ENCODE measurements at regions not wholly inside any gene's neighbourhood (a gene's known extent, or its start where the extent isn't known, plus 50 kb on each side); places are given as distances from the start of the nearest gene placed in this dataset.

DNA sequence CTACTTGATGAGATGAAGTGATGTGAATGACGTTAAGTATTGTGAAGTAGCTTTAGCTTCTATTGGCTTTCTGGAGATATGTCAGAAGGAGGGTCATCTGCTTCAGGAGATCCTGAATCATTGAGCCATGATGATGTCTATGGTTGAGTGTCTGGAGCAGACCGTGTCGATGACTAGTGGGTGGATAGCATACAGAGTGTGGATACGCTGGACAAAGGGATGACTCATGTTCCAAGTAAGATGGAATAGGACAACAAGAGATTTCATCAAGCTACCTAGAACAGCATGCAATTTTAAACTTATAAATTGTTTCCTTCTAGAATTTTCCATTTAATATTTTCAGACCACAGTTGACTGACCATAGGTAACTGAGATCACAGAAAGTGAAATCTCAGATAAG is 116.1 kb upstream of the RBBP6 start:
- Histone ChIP-seq H3K4me3 (replicated peaks in 1 of 3; ENCODE audit: insufficient read depth in 1 of 3, low read depth in 2 of 3, low read length in 3 of 3) (no peak overlapping the region), H3K9me3 (ENCODE audit: low read length) (no peaks in the 10 kb centered on the region), H4K20me1 (ENCODE audit: insufficient read depth, low read length) (no peaks in the 10 kb centered on the region), H3K79me2 (ENCODE audit: insufficient read depth, low read length) (no peaks in the 10 kb centered on the region), H3K27me3 (ENCODE audit: control insufficient read depth in 1 of 2, insufficient read depth in 2 of 2, low read length in 2 of 2) (no peaks in the 10 kb centered on the region), H2AFZ (ENCODE audit: low read length) (no peak overlapping the region), H3K4me1 (ENCODE audit: insufficient read depth, low read length) (no peaks in the 10 kb centered on the region), H3K27ac (ENCODE audit: extremely low read length, insufficient read depth, low read length) (no peak overlapping the region), H3K36me3 (replicated peaks in 1 of 2; ENCODE audit: control insufficient read depth in 1 of 2, insufficient read depth in 2 of 2, low read length in 2 of 2) (no peaks in the 10 kb centered on the region), H3K9ac (ENCODE audit: insufficient read depth, low read depth, low read length) (no peak overlapping the region), H3K4me2 (ENCODE audit: low read depth, low read length) (no peak overlapping the region)
- POLR2A ChIA-PET = no interaction called here
- TF ChIP-seq CREB1 (IDR thresholded peaks at IDR 0.05) (peak; percentile 36; the same call in 1 of the 2 replicates), CREB1 (CRISPR knock-in tag; IDR thresholded peaks at IDR 0.05) (no peak), ZNF414 (CRISPR knock-in tag; IDR thresholded peaks at IDR 0.05) (no peak)
- in situ Hi-C loops (cut with HindIII; ENCODE audit: extremely low pct_ligation_motif_present, low pct_unique_long_range_greater_than_20kb) = no loop called here
- CTCF ChIA-PET (ENCODE audit: low intra/inter-chr PET ratio, low total read pairs) = no interaction called here
- FAIRE-seq = no peak
- no TSS peak for BruUV-seq (replicated peaks)
- no peak for ATAC-seq
- intact Hi-C loops (cut with micrococcal nuclease; ENCODE audit: unreplicated experiment) = no loop called here
- no peak for DNase-seq (ENCODE audit: low spot score)
- WGBS (ENCODE audit: low lambda C conversion rate) = 3% methylated on average over 4 of the region's 4 CpGs

DNA sequence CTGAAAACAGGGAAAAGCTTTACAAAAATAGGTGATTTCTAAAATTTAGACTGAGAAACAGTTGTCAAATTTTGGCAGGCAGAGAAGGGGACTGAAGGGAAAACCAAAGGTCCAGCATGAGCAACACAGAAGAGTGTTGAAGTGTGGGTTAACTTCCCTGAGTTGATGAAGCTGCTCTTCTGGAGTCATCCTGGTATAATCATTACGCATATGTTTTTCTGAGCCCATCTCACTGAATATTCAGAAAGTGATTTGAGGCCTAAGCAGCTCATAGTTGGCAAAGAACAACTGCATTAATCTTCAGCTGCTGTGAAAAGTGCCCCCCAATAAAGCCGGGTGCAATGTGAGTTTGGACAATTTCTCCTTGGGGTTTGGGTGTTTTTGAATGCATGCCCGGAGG is 115.0 kb upstream of the RBBP6 start:
- Histone ChIP-seq H3K27ac (ENCODE audit: extremely low read length, insufficient read depth, low read length) (no peak overlapping the region), H3K4me2 (ENCODE audit: low read depth, low read length) (no peak overlapping the region), H3K4me1 (ENCODE audit: insufficient read depth, low read length) (no peaks in the 10 kb centered on the region), H4K20me1 (ENCODE audit: insufficient read depth, low read length) (no peaks in the 10 kb centered on the region), H3K9me3 (ENCODE audit: low read length) (no peaks in the 10 kb centered on the region), H3K4me3 (replicated peaks in 1 of 3; ENCODE audit: insufficient read depth in 1 of 3, low read depth in 2 of 3, low read length in 3 of 3) (no peak overlapping the region), H3K79me2 (ENCODE audit: insufficient read depth, low read length) (no peaks in the 10 kb centered on the region), H2AFZ (ENCODE audit: low read length) (no peak overlapping the region), H3K9ac (ENCODE audit: insufficient read depth, low read depth, low read length) (no peak overlapping the region), H3K36me3 (replicated peaks in 1 of 2; ENCODE audit: control insufficient read depth in 1 of 2, insufficient read depth in 2 of 2, low read length in 2 of 2) (no peaks in the 10 kb centered on the region), H3K27me3 (ENCODE audit: control insufficient read depth in 1 of 2, insufficient read depth in 2 of 2, low read length in 2 of 2) (no peaks in the 10 kb centered on the region)
- intact Hi-C loops (cut with micrococcal nuclease; ENCODE audit: unreplicated experiment) (no loop called here), in situ Hi-C loops (cut with HindIII; ENCODE audit: extremely low pct_ligation_motif_present, low pct_unique_long_range_greater_than_20kb) (no loop called here)
- FAIRE-seq (no peak), ATAC-seq (no peak), DNase-seq (ENCODE audit: low spot score) (no peak)
- ChIA-PET POLR2A (no interaction called here), CTCF (ENCODE audit: low intra/inter-chr PET ratio, low total read pairs) (no interaction called here)
- no peak for TF ChIP-seq ZNF598 (CRISPR knock-in tag; IDR thresholded peaks at IDR 0.05; ENCODE audit: borderline replicate concordance)
- no peak for TF ChIP-seq FOXK2 (IDR thresholded peaks at IDR 0.05)
- TF ChIP-seq SP140L (CRISPR knock-in tag; IDR thresholded peaks at IDR 0.05; ENCODE audit: borderline replicate concordance) = no peak
- no peak for TF ChIP-seq RFX3 (CRISPR knock-in tag; IDR thresholded peaks at IDR 0.05)
- no TSS peak for BruUV-seq (replicated peaks)
- WGBS (ENCODE audit: low lambda C conversion rate) = 7% methylated on average over 3 of the region's 3 CpGs
